Mesenchymal stem cell (in vitro differentiated cells and primary cell): ENCODE measurements at regions not wholly inside any gene's neighbourhood (a gene's known extent, or its start where the extent isn't known, plus 50 kb on each side); places are given as distances from the start of the nearest gene placed in this dataset.
"Not testable (repeated sequence)": the region's sequence is repeated elsewhere in the genome, so short reads cannot be mapped to it uniquely, and the experiment has no call there.

Experiments
- DNase-seq: peaks from one replicate; pipeline ENCODE4 v3.0.0-alpha.2; 2013
- H2AFZ ChIP-seq: one replicate; pipeline ENCODE4 v1.6.1; 2013; ENCODE audit warnings: low read depth, mild to moderate bottlenecking, control low read depth, inconsistent platforms, low read length, moderate library complexity
- H2AK5ac ChIP-seq: 2 replicates; pipeline ENCODE4 v1.6.1; 2013; ENCODE audit warnings: low read length, moderate library complexity, mild to moderate bottlenecking, inconsistent platforms; ENCODE audit not compliant: severe bottlenecking
- H2BK120ac ChIP-seq: one replicate; pipeline ENCODE4 v1.6.1; 2013; ENCODE audit warnings: low read depth, mild to moderate bottlenecking, inconsistent platforms, low read length, moderate library complexity
- H2BK12ac ChIP-seq, 2 experiments: one replicate each; pipeline ENCODE4 v1.6.1; 2013; ENCODE audit warnings: inconsistent platforms in 2 of 2, low read length in 2 of 2, mild to moderate bottlenecking in 2 of 2, moderate library complexity in 2 of 2, control low read depth in 1 of 2
- H2BK15ac ChIP-seq: one replicate; pipeline ENCODE4 v1.6.1; 2013; ENCODE audit warnings: mild to moderate bottlenecking, low read depth, inconsistent platforms; ENCODE audit not compliant: poor library complexity, severe bottlenecking
- H2BK5ac ChIP-seq: 2 replicates; pipeline ENCODE4 v1.6.1; 2013; ENCODE audit warnings: low read depth, mild to moderate bottlenecking, low read length, control low read depth, inconsistent platforms; ENCODE audit not compliant: poor library complexity, severe bottlenecking
- H3K14ac ChIP-seq, 2 experiments: one replicate each; pipeline ENCODE4 v1.6.1; 2013; ENCODE audit warnings: inconsistent platforms in 2 of 2, low read length in 2 of 2, control low read depth in 1 of 2, mild to moderate bottlenecking in 1 of 2, moderate library complexity in 1 of 2
- H3K18ac ChIP-seq, 2 experiments: one replicate each; pipeline ENCODE4 v1.6.1; 2013; ENCODE audit warnings: inconsistent platforms in 2 of 2, low read length in 2 of 2, control low read depth in 1 of 2, low read depth in 1 of 2, mild to moderate bottlenecking in 1 of 2
- H3K23ac ChIP-seq, 2 experiments: one replicate each; pipeline ENCODE4 v1.6.1; 2013; ENCODE audit warnings: inconsistent platforms in 2 of 2, low read length in 2 of 2, mild to moderate bottlenecking in 2 of 2, moderate library complexity in 2 of 2, control low read depth in 1 of 2
- H3K27ac ChIP-seq: 2 replicates; pipeline ENCODE4 v1.5.1; 2013; ENCODE audit warnings: mild to moderate bottlenecking, moderate library complexity, low read length, control low read depth, inconsistent platforms; ENCODE audit not compliant: poor library complexity, severe bottlenecking
- H3K27me3 ChIP-seq, 2 experiments: 2 replicates each; pipeline versions ENCODE4 v1.6.1 to v1.7.0; 2013; ENCODE audit warnings: low read length in 2 of 2, mild to moderate bottlenecking in 2 of 2, moderate library complexity in 2 of 2, control low read depth in 1 of 2, inconsistent platforms in 1 of 2; ENCODE audit not compliant: control insufficient read depth in 1 of 2, insufficient read depth in 1 of 2
- H3K36me3 ChIP-seq, 2 experiments: 2 replicates each; pipeline versions ENCODE4 v1.6.1 to v1.7.0; 2013; ENCODE audit warnings: low read length in 2 of 2, control low read depth in 1 of 2, inconsistent platforms in 1 of 2, low read depth in 1 of 2, mild to moderate bottlenecking in 1 of 2; ENCODE audit not compliant: insufficient read depth in 2 of 2, control insufficient read depth in 1 of 2
- H3K4ac ChIP-seq, 2 experiments: one replicate each; pipeline ENCODE4 v1.6.1; 2013; ENCODE audit warnings: inconsistent platforms in 2 of 2, low read length in 2 of 2, mild to moderate bottlenecking in 2 of 2, moderate library complexity in 2 of 2, control low read depth in 1 of 2, low read depth in 1 of 2
- H3K4me1 ChIP-seq: 2 replicates; pipeline ENCODE4 v1.6.1; 2013; ENCODE audit warnings: low read depth, low read length, control low read depth; ENCODE audit not compliant: control insufficient read depth, insufficient read depth
- H3K4me2 ChIP-seq: 2 replicates; pipeline ENCODE4 v1.6.1; 2013; ENCODE audit warnings: low read length, mild to moderate bottlenecking, inconsistent platforms; ENCODE audit not compliant: poor library complexity, severe bottlenecking
- H3K4me3 ChIP-seq, 2 experiments: 2 replicates each; pipeline versions ENCODE4 v1.5.1 to v1.7.0; 2013; ENCODE audit warnings: low read length in 2 of 2, mild to moderate bottlenecking in 2 of 2, control low read depth in 1 of 2, low read depth in 1 of 2; ENCODE audit not compliant: insufficient read depth in 1 of 2
- H3K79me1 ChIP-seq: replicated peaks from 2 replicates; pipeline ENCODE4 v1.6.1; 2013; ENCODE audit warnings: mild to moderate bottlenecking, control low read depth, low read length, inconsistent platforms; ENCODE audit not compliant: poor library complexity, severe bottlenecking
- H3K9ac ChIP-seq: 2 replicates; pipeline ENCODE4 v1.7.0; 2013; ENCODE audit warnings: mild to moderate bottlenecking, low read length, moderate library complexity
- H3K9me3 ChIP-seq: 2 replicates; pipeline ENCODE4 v1.7.0; 2013; ENCODE audit warnings: mild to moderate bottlenecking, low read length; ENCODE audit not compliant: control insufficient read depth
- H4K8ac ChIP-seq: one replicate; pipeline ENCODE4 v1.6.1; 2013; ENCODE audit warnings: inconsistent platforms, mild to moderate bottlenecking, low read length, moderate library complexity
- H4K91ac ChIP-seq: one replicate; pipeline ENCODE4 v1.6.1; 2013; ENCODE audit warnings: mild to moderate bottlenecking, low read length, inconsistent platforms
- WGBS: methylation state at CpG from one replicate; pipeline ENCODE4 v1.1.7; 2013; ENCODE audit warnings: mixed read lengths; 5-methylcytosine and 5-hydroxymethylcytosine counted together

GRCh38 chr5:100685122-100685521, 149.9 kb downstream of the FAM174A start:
- H3K4me2 ChIP-seq, H4K8ac ChIP-seq, DNase-seq, H3K27me3 ChIP-seq, H2BK15ac ChIP-seq, H4K91ac ChIP-seq, H2BK12ac ChIP-seq, H2AK5ac ChIP-seq, H3K18ac ChIP-seq, H3K9ac ChIP-seq, H3K79me1 ChIP-seq, H3K14ac ChIP-seq, H3K36me3 ChIP-seq, H2AFZ ChIP-seq, H3K27ac ChIP-seq, H3K4me1 ChIP-seq, H3K4me3 ChIP-seq, H2BK120ac ChIP-seq, H3K4ac ChIP-seq, H3K23ac ChIP-seq, H2BK5ac ChIP-seq: not testable (repeated sequence)
- peaks cover 20% of the 10 kb centered on the region for H3K9me3 ChIP-seq
- no CpG with 5 or more reads among the region's 2 CpGs for WGBS

- not testable (repeated sequence) for H3K18ac ChIP-seq, H3K27me3 ChIP-seq, H3K27ac ChIP-seq, H3K4me2 ChIP-seq, H3K9me3 ChIP-seq, H2BK120ac ChIP-seq, H2AFZ ChIP-seq, H3K4me1 ChIP-seq, H3K23ac ChIP-seq, DNase-seq, H2BK5ac ChIP-seq, H3K36me3 ChIP-seq, H4K91ac ChIP-seq, H2BK12ac ChIP-seq, H3K14ac ChIP-seq, H3K79me1 ChIP-seq, H3K4me3 ChIP-seq, H2BK15ac ChIP-seq, H2AK5ac ChIP-seq, H3K4ac ChIP-seq, H3K9ac ChIP-seq, H4K8ac ChIP-seq
- 92% methylated on average over 18 of the region's 26 CpGs for WGBS
These were observed 153.7 kb downstream of the FAM174A start for GRCh38 chr5:100688834-100689233.

DNA sequence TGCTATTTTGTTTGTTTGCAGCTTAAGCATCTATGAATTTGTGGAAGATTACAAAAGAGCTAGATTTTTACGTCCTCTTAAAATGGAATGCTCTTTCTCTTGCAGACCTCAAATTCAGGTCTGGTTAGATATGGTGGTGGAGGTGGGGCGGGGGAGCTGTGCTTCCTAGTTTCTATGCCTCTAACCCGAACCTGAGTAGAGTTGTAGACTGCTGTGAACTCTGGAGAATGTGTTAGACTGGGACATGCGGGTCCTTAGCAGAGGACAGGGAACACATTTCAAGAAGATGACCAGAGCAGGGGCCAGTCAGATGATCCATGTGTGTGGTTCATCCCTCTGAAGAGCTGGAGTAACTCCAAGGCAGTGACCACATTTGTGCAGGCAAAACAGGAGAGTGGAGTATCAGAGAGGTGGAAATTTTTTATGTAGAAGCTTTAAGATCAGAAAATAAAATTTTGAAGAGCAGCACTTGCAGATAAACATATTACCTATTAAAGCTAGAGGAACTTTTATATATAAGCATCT, 154.9 kb downstream of the FAM174A start:
- H3K4me3 ChIP-seq, result no peak overlapping the region
- peak; percentile 32 for DNase-seq
- WGBS, result 85% methylated on average over 4 of the region's 4 CpGs

DNA sequence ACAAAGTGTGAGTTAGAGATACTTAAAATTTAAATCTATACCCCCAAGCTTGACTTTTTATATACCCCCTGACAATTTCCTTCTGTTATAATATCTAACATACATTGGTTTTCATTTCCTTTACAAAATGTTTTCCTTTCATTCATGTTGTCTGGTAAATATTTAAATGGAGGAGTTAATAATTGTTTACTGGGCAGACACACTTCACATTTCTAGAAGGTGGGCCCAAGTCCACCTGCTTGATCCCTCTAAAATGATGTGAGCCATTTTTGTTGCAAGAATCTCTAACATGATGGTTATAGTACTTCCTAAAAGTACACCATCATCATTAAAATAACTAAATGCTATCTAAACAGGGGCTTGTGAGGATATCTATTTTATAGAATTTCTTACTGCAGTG, 155.9 kb downstream of the FAM174A start:
- H3K4me3 ChIP-seq, result no peak overlapping the region
- no peaks in the 10 kb centered on the region for H3K27me3 ChIP-seq
- no peaks in the 10 kb centered on the region for H3K4me1 ChIP-seq
- H3K9ac ChIP-seq, result no peak overlapping the region
- no peak overlapping the region for H3K23ac ChIP-seq
- no peak overlapping the region for H2BK15ac ChIP-seq
- H3K4ac ChIP-seq, result no peak overlapping the region
- H2AFZ ChIP-seq, result no peak overlapping the region
- H3K4me2 ChIP-seq, result no peak overlapping the region
- H2BK12ac ChIP-seq, result no peak overlapping the region
- no peaks in the 10 kb centered on the region for H3K9me3 ChIP-seq
- no peak overlapping the region for H3K18ac ChIP-seq
- no peak overlapping the region for H3K14ac ChIP-seq
- H3K36me3 ChIP-seq, result no peaks in the 10 kb centered on the region
- H3K79me1 ChIP-seq, result no peaks in the 10 kb centered on the region
- H4K91ac ChIP-seq, result no peak overlapping the region
- no peak overlapping the region for H3K27ac ChIP-seq
- H2BK5ac ChIP-seq, result no peak overlapping the region
- H2BK120ac ChIP-seq, result no peak overlapping the region
- H4K8ac ChIP-seq, result no peak overlapping the region
- H2AK5ac ChIP-seq, result no peak overlapping the region
- no peak for DNase-seq

More for the DNA sequence above, 154.9 kb downstream of the FAM174A start:
- no peak overlapping the region for H2BK15ac ChIP-seq
- no peaks in the 10 kb centered on the region for H3K27me3 ChIP-seq
- no peak overlapping the region for H2AFZ ChIP-seq
- H3K79me1 ChIP-seq, result no peaks in the 10 kb centered on the region
- no peaks in the 10 kb centered on the region for H3K36me3 ChIP-seq
- no peak overlapping the region for H2BK5ac ChIP-seq
- H2BK12ac ChIP-seq, result no peak overlapping the region
- no peak overlapping the region for H2AK5ac ChIP-seq
- no peaks in the 10 kb centered on the region for H3K4me1 ChIP-seq
- H3K4me2 ChIP-seq, result no peak overlapping the region
- H3K9me3 ChIP-seq, result no peaks in the 10 kb centered on the region
- no peak overlapping the region for H3K18ac ChIP-seq
- H2BK120ac ChIP-seq, result no peak overlapping the region
- no peak overlapping the region for H3K23ac ChIP-seq
- no peak overlapping the region for H3K4ac ChIP-seq
- H3K14ac ChIP-seq, result no peak overlapping the region
- H3K9ac ChIP-seq, result no peak overlapping the region
- H4K8ac ChIP-seq, result no peak overlapping the region
- no peak overlapping the region for H4K91ac ChIP-seq
- H3K27ac ChIP-seq, result no peak overlapping the region
